Erythroblast (primary cell): ENCODE measurements at regions not wholly inside any gene's neighbourhood (a gene's known extent, or its start where the extent isn't known, plus 50 kb on each side); places are given as distances from the start of the nearest gene placed in this dataset.

Source experiments
- GATA1 ChIP-seq: IDR thresholded peaks from 2 replicates; pipeline ENCODE4 v1.6.1; 2011; ENCODE audit warnings: low read depth, mild to moderate bottlenecking, control low read depth, low read length, moderate library complexity
- POLR2A ChIP-seq: IDR thresholded peaks from 2 replicates; pipeline ENCODE4 v1.6.1; 2011; ENCODE audit warnings: mild to moderate bottlenecking, low read length

DNA sequence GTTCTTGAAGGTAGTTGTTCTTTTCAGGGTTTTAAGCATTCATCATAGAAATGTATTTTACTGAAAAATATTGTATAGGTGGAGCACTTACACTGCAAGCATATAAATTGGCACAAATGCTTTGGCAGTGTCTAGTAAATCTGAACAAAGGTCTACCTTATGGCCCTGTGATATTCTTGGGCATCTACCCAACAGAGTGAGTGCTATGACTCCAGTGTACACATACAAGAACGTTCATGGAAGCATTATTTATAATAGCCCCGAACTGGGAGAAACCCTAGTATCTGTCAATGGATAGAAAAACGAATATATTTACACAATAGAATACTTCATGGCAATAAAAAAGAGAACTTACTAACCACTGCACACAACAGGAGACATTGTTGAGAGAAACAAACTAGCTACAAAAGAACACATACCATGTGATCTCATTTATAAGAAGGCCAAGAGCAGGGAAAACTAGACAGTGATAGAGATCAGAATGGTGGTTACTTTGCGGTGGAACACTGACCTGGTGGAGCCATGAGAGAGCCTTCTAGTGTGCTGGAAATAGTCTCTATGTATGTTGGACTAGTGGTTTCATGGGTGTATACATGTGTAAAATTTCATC is 96.0 kb downstream of the MAB21L3 start:
- TF ChIP-seq POLR2A: no peak
- no peak for TF ChIP-seq GATA1
